Middle frontal gyrus (tissue), 1 donor: ENCODE measurements at regions not wholly inside any gene's neighbourhood (a gene's known extent, or its start where the extent isn't known, plus 50 kb on each side); places are given as distances from the start of the nearest gene placed in this dataset.

Source experiments
- DNase-seq: peaks from one replicate; pipeline ENCODE4 v3.0.0-alpha.2; 2015; ENCODE audit warnings: low spot score; ENCODE audit errors: extremely low spot score

GRCh38 chr9:1951446-1951845 is 63.7 kb upstream of the SMARCA2 start:
- DNase-seq, result no peak

DNA sequence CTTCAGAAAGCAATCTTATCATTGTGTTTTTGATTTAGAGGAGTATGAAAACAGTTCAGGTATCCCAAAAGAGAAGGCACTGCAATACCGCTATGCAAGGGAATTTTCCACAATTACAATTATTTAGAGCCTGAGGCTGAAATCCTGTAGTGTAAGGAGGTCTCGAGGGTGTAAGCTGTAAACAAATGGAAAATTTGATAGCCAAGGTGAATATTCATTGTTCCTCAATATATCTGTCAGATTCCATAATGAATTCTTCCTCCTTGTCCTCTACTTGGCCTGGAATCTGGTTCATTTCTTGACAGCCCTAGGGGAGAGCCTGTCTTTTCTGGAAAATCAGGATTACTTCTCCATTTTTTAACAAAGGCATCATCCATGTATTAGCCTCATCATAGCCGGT is 63.1 kb upstream of the SMARCA2 start:
- DNase-seq, result no peak

DNA sequence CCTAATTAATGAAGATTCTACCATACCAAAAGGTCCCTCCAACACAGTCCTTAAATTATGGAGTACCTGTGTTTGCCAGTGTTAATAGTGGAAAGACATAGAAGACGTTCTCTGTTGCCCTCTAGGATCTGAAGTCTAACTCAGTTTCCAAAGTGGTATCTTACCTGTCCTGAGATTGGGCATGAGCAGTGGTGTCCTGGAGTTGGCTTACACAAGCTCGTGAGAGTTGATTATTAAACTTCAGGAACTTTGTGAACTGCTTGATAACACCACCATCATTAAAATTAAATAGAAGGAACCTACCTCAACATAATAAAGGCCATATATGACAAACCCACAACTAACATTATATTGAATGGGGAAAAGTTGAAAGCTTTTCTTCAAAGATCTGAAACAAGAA is 60.9 kb upstream of the SMARCA2 start:
- no peak for DNase-seq

DNA sequence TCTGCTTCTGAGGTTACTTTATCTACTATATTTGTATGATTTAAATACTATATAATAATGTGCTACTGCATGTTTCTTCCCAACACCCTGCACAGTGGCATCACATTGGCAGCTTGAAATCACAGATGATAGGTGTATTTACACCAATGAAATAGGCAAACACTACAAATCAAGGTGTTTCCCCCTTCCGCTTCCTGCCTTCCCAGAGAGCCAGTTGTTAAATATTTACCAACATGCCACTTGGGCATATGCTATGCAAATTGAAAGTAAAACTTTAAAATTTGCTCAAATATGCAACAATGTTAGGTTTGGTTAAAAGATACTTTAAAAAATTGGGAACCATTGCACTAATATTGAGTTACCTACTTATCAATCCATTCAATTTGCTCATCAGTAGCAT is 58.2 kb upstream of the SMARCA2 start:
- DNase-seq, result no peak

GRCh38 chr9:1957856-1958255 is 57.3 kb upstream of the SMARCA2 start:
- no peak for DNase-seq

GRCh38 chr9:1959371-1959770 is 55.8 kb upstream of the SMARCA2 start:
- no peak for DNase-seq

DNA sequence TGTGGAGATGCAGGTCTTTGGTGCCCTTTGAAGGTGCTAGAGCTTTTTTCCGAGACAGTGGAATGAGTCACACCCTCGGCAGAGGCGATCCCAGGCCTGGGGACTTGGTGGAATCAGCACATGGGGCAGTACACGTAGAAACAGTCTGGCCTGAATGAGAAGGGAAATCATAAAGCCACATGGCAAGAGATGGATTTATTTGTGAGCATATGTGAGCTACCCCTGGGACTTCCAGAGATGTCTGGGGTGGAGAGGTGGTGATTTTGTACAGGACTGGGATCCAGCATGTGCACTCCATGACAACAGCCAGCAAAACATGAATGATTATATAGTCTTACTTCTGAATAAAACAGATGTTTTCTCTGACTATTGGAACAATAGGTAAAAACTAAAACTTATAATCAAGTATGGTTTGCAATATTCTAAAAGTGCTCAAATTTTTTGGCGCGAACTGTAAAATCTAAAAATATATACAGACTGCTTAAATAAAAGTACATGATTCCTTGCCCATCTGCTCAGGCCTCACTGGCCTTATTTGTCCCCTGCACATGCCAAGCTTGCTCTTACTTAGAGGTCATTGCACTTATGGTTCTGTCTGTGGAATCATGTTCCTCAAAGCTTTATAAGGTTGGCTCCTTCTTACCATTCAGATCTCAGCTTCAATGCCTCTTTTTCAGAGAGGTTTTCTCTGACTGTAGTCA is 54.7 kb upstream of the SMARCA2 start:
- no peak for DNase-seq

DNA sequence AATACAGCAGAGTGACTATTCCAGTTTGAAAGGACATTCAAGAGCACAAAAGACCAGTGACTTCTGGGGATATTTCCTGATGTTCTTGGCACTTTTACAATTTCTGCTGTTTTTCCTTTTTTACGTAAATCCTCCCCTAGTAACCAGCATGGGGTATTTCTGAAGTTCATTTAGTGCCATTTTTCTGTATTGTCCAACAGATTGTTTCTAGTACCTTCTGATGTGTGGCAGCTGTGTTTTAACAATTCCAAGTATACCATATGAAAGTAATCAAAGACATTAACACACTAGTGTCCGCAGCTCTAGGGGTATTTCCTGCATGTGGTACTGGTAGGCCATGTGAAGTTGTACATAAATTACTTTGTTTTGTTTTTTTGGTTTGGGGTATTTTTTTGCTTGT is 53.0 kb upstream of the SMARCA2 start:
- no peak for DNase-seq

DNA sequence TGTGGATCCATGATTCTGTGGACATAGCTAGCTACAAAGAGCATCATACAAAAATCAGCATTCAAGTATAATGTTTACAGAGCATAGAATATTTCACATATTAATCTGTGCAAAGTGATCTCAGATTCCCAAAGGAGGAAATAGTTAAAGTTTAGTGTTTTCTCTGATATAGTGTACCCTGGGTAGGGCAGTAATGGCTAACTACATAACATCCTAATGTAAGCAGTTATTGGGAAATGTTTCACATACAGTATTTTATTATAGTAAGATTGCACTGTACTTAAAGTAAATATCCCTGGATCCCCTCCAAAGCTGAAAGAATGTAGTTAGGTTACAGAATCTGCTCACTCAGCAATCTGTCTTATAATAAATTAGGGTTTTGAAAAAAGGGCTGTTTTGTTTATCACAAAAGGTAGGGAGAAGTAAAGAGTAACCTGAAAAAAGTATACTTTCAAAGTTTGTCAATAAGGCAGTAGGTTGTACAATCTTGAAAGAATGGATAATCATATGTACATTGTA is 52.5 kb upstream of the SMARCA2 start:
- no peak for DNase-seq

DNA sequence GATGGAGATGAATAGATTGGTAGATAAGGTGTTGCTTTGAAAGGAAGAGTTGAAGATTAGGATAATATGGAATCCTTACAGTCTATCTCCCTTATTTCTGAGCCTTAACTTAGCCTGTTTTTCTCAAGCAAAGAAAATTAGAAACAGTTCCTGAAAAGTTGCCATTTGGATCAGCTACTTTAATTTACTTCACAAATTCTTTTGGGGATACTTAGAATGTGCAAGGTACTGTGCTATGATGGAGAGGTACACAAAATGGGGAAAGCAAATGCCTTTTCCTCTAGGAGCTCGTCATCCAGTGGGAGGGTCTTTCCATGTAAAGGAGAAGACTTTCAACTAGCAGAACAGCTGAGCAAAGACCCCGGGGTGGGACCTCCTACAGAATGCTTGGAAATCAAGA is 51.1 kb upstream of the SMARCA2 start:
- DNase-seq, result no peak
